ENCODE measurements at regions not wholly inside any gene's neighbourhood (a gene's known extent, or its start where the extent isn't known, plus 50 kb on each side); places are given as distances from the start of the nearest gene placed in this dataset.

- in situ Hi-C loops (cut with MboI; ENCODE audit: low sequenced_read_pairs in 4 of 4) (no loop called here), intact Hi-C loops (cut with DNase I; ENCODE audit: low total_unique reads) (no loop called here)
- ATAC-seq = no peak
- Histone ChIP-seq H3K4me3 (no peak overlapping the region), H3K27ac (no peak overlapping the region), H3K27me3 (no peaks in the 10 kb centered on the region), H3K36me3 (no peaks in the 10 kb centered on the region), H3K4me1 (no peaks in the 10 kb centered on the region), H3K9me3 (no peaks in the 10 kb centered on the region)
- DNase-seq = no peak
- TF ChIP-seq POLR2A (IDR thresholded peaks at IDR 0.05) = no peak
- no peak for TF ChIP-seq CTCF (IDR thresholded peaks at IDR 0.05 in 4 of 5, conservative IDR thresholded peaks at IDR 0.05 in 1 of 5)
Measured at GRCh38 chr10:80985102-80985501, 447.4 kb downstream of the SH2D4B start.

GRCh38 chr10:80986596-80986995 is 448.9 kb downstream of the SH2D4B start:
- Histone ChIP-seq H3K27ac (no peak overlapping the region), H3K4me1 (no peaks in the 10 kb centered on the region), H3K36me3 (no peaks in the 10 kb centered on the region), H3K4me3 (no peak overlapping the region), H3K27me3 (no peaks in the 10 kb centered on the region), H3K9me3 (no peaks in the 10 kb centered on the region)
- in situ Hi-C loops (cut with MboI; ENCODE audit: low sequenced_read_pairs in 4 of 4) = no loop called here
- no peak for TF ChIP-seq CTCF (IDR thresholded peaks at IDR 0.05 in 4 of 5, conservative IDR thresholded peaks at IDR 0.05 in 1 of 5)
- no peak for TF ChIP-seq POLR2A (IDR thresholded peaks at IDR 0.05)
- ATAC-seq (no peak), DNase-seq (no peak)
- intact Hi-C loops (cut with DNase I; ENCODE audit: low total_unique reads) = no loop called here

GRCh38 chr10:80988755-80989154 is 451.1 kb downstream of the SH2D4B start:
- H3K4me3 ChIP-seq = no peak overlapping the region
- no peaks in the 10 kb centered on the region for H3K4me1 ChIP-seq
- in situ Hi-C loops (cut with MboI; ENCODE audit: low sequenced_read_pairs in 4 of 4) (no loop called here), intact Hi-C loops (cut with DNase I; ENCODE audit: low total_unique reads) (no loop called here)
- no peak for TF ChIP-seq POLR2A (IDR thresholded peaks at IDR 0.05)
- no peak for TF ChIP-seq CTCF (IDR thresholded peaks at IDR 0.05 in 4 of 5, conservative IDR thresholded peaks at IDR 0.05 in 1 of 5)
- ATAC-seq = no peak
- no peaks in the 10 kb centered on the region for H3K36me3 ChIP-seq
- no peak overlapping the region for H3K27ac ChIP-seq
- H3K27me3 ChIP-seq = no peaks in the 10 kb centered on the region
- DNase-seq = no peak
- no peaks in the 10 kb centered on the region for H3K9me3 ChIP-seq

- intact Hi-C loops (cut with DNase I; ENCODE audit: low total_unique reads) = no loop called here
- H3K27ac ChIP-seq = no peak overlapping the region
- H3K27me3 ChIP-seq = no peaks in the 10 kb centered on the region
- DNase-seq (no peak), ATAC-seq (no peak)
- H3K4me1 ChIP-seq = no peaks in the 10 kb centered on the region
- TF ChIP-seq CTCF (IDR thresholded peaks at IDR 0.05 in 4 of 5, conservative IDR thresholded peaks at IDR 0.05 in 1 of 5) (no peak), POLR2A (IDR thresholded peaks at IDR 0.05) (no peak)
- H3K9me3 ChIP-seq = no peaks in the 10 kb centered on the region
- no peak overlapping the region for H3K4me3 ChIP-seq
- H3K36me3 ChIP-seq = no peaks in the 10 kb centered on the region
- in situ Hi-C loops (cut with MboI; ENCODE audit: low sequenced_read_pairs in 4 of 4) = no loop called here
Measured at GRCh38 chr10:80996615-80997193, 459.0 kb downstream of the SH2D4B start.

- ATAC-seq = no peak
- intact Hi-C loops (cut with DNase I; ENCODE audit: low total_unique reads) = no loop called here
- in situ Hi-C loops (cut with MboI; ENCODE audit: low sequenced_read_pairs in 4 of 4) = no loop called here
Measured at GRCh38 chr10:81000781-81001180, 463.1 kb downstream of the SH2D4B start.

More at GRCh38 chr10:81000781-81001180, 463.1 kb downstream of the SH2D4B start:
- Histone ChIP-seq H3K27me3 (no peaks in the 10 kb centered on the region), H3K27ac (no peak overlapping the region), H3K4me3 (no peak overlapping the region), H3K36me3 (no peaks in the 10 kb centered on the region), H3K9me3 (no peaks in the 10 kb centered on the region), H3K4me1 (no peaks in the 10 kb centered on the region)
- TF ChIP-seq CTCF (IDR thresholded peaks at IDR 0.05 in 4 of 5, conservative IDR thresholded peaks at IDR 0.05 in 1 of 5) (no peak), POLR2A (IDR thresholded peaks at IDR 0.05) (no peak)
- DNase-seq = no peak
